ENCODE measurements at regions not wholly inside any gene's neighbourhood (a gene's known extent, or its start where the extent isn't known, plus 50 kb on each side); places are given as distances from the start of the nearest gene placed in this dataset.

DNA sequence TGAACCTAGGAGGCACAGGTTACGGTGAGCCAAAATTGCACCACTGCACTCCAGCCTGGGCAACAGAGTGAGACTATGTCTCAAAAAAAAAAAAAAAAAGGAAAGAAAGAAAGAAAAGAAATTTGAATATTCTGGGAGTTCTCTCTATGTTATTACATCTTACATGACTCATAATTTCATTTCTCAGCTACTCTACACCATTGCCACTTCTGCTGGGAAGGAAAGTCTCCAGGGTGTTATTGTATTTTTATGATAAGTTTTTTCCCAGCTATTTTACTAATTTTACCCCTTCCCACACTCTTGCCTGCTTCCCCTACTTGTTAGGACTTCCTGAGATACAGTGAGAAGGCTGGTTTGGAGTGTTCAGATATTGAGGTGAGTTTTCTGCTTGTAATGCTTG, 69.7 kb upstream of the UMPS start:
- Mint-ChIP-seq H3K27ac (no peak overlapping the region), H3K4me1 (peaks cover 6% of the 10 kb centered on the region), H3K9me3 (no peaks in the 10 kb centered on the region), H3K4me3 (no peak overlapping the region), H3K36me3 (no peaks in the 10 kb centered on the region)
- ATAC-seq, result no peak
- DNase-seq (ENCODE audit: low spot score in 2 of 2), result no peak

DNA sequence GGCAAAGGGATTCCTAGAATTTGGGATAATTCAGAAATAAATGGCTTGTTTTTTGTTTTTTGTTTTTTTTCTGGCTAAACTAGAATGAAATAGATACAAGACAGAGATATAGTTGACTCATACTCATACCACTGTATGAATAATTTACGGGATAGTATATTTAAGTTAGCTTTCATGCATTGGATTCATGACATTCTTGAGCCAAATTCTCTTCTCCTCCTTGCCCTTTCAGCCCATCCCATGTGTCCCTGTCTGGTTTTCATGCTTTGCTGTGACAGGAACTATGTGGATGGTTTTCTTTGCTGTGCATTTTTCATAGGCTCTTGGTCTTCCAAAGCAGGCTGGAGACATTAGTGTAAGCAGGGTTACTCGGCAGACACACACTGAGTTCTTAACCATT, 66.6 kb upstream of the UMPS start:
- Mint-ChIP-seq H3K27ac (no peak overlapping the region), H3K9me3 (no peaks in the 10 kb centered on the region), H3K4me1 (no peaks in the 10 kb centered on the region), H3K4me3 (no peak overlapping the region), H3K36me3 (no peaks in the 10 kb centered on the region)
- no peak for ATAC-seq
- DNase-seq (ENCODE audit: low spot score in 2 of 2), result no peak

DNA sequence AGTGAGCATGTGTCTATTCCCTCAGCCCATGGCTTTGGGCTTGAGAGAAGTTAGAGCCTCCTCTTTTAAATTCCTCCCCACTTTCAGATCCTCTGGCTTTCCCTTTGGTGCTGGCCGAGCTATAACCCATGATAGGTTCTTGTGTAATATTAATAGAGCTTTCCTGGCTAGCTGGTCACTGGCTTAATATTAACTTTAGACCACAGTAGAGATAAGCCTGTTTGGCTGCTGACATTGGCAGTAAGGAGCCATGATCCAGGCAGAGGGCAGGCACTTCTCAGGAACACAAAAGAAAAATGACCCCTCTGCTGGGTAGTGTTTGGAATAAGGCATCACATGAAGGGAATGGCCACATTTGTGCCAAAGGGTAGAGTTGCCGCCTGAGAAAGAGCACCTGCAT, 65.4 kb upstream of the UMPS start:
- no peaks in the 10 kb centered on the region for H3K9me3 Mint-ChIP-seq
- no peak overlapping the region for H3K4me3 Mint-ChIP-seq
- DNase-seq (ENCODE audit: low spot score in 2 of 2) (no peak), ATAC-seq (no peak)
- no peak overlapping the region for H3K27ac Mint-ChIP-seq
- H3K36me3 Mint-ChIP-seq, result no peaks in the 10 kb centered on the region
- H3K4me1 Mint-ChIP-seq, result no peaks in the 10 kb centered on the region

DNA sequence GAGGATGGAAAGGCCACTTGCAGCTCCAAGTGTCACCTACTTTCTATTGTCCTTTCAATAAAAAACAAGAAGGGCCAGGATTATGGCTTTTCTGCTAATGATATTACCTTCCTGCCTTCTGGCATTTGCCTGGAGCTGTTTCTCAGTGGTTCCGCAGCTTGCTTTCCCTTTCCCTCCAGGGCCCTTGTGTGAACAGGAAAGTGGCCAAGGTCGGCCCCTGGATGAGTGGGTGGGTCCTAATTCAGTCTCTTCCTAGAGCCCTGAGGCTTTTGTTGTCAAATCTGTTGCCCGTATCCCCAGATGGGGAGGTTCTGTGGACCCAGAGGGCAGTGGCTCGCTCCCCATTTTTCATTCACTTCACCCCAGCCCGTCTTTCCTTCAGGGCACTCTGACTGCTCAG, 64.2 kb upstream of the UMPS start:
- DNase-seq (ENCODE audit: low spot score in 2 of 2) (no peak), ATAC-seq (no peak)
- Mint-ChIP-seq H3K9me3 (peaks cover 5% of the 10 kb centered on the region), H3K36me3 (no peaks in the 10 kb centered on the region), H3K4me3 (no peak overlapping the region), H3K4me1 (peaks cover 6% of the 10 kb centered on the region), H3K27ac (no peak overlapping the region)

DNA sequence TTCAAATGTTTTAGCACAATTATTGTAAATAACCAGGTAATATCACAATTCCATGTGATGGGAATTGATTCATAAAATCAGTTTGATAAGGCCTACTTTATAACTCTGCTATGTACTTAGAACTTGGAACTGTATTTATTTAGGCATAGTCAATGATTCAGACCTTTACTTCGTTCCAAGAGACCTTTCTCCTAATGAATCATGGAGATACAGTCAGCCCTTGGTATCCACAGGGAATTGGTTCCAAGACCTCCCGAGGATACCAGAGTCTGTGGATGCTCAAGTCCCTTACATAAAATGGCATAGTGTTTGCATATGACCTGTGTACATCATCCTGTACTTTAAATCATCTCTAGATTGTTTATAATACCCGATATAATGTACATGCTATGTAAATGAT, 60.8 kb upstream of the UMPS start:
- ATAC-seq (no peak), DNase-seq (ENCODE audit: low spot score in 2 of 2) (no peak)
- Mint-ChIP-seq H3K36me3 (no peaks in the 10 kb centered on the region), H3K4me3 (no peak overlapping the region), H3K27ac (no peak overlapping the region), H3K9me3 (peaks cover 8% of the 10 kb centered on the region), H3K4me1 (peaks cover 16% of the 10 kb centered on the region)

DNA sequence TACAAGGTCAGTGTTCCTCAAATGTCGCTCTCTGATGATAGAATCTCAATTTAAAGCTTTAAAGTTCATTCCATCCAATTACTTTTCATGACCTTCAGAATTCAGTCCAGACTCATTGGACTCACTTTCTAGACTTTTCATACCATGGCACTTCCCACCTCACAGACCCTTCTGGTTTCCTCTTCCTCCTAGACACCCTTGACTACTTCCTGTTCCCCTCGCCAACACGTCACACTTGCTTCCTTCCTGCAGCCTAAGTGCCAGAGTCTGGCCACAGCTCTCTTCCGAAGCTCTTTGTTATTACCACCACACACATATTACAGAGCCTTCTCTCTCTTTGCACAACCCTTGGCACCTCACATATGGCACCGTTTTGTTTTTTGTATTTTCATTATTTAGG, 59.1 kb upstream of the UMPS start:
- peak overlapping the region; percentile 74 for H3K27ac Mint-ChIP-seq
- H3K9me3 Mint-ChIP-seq, result peaks cover 8% of the 10 kb centered on the region
- peak; percentile 36 for ATAC-seq
- no peaks in the 10 kb centered on the region for H3K36me3 Mint-ChIP-seq
- H3K4me1 Mint-ChIP-seq, result peaks cover 16% of the 10 kb centered on the region
- no peak overlapping the region for H3K4me3 Mint-ChIP-seq
- DNase-seq (ENCODE audit: low spot score in 2 of 2), result no peak

GRCh38 chr3:124674336-124674735, 55.9 kb upstream of the UMPS start:
- H3K4me3 Mint-ChIP-seq, result no peak overlapping the region
- H3K36me3 Mint-ChIP-seq, result no peaks in the 10 kb centered on the region
- ATAC-seq, result no peak
- no peak for DNase-seq (ENCODE audit: low spot score in 2 of 2)
- H3K9me3 Mint-ChIP-seq, result peaks cover 8% of the 10 kb centered on the region
- H3K27ac Mint-ChIP-seq, result no peak overlapping the region
- peaks cover 16% of the 10 kb centered on the region for H3K4me1 Mint-ChIP-seq

DNA sequence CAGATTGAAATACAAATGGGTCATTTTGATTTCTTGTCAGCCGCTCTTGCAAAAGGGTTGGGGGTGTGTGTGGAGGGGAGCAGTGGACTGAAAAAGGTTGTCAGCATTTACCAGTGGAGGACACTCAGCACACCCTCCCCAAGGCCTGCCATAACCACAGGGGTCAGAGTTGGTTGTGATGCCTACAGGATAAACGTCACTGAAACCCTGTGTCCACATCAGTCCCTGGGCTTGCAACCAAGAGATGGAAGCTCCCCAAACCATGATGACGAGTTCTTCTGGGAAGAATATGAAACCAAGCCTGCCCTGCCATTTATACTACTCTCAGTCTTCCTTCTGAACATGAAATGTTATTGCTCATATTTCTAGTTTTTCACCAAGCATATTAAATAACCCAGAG, 54.0 kb upstream of the UMPS start:
- H3K36me3 Mint-ChIP-seq, result no peaks in the 10 kb centered on the region
- DNase-seq (ENCODE audit: low spot score in 2 of 2) (no peak), ATAC-seq (no peak)
- H3K4me3 Mint-ChIP-seq, result no peak overlapping the region
- H3K9me3 Mint-ChIP-seq, result peaks cover 2% of the 10 kb centered on the region
- H3K4me1 Mint-ChIP-seq, result peaks cover 8% of the 10 kb centered on the region
- H3K27ac Mint-ChIP-seq, result no peak overlapping the region

DNA sequence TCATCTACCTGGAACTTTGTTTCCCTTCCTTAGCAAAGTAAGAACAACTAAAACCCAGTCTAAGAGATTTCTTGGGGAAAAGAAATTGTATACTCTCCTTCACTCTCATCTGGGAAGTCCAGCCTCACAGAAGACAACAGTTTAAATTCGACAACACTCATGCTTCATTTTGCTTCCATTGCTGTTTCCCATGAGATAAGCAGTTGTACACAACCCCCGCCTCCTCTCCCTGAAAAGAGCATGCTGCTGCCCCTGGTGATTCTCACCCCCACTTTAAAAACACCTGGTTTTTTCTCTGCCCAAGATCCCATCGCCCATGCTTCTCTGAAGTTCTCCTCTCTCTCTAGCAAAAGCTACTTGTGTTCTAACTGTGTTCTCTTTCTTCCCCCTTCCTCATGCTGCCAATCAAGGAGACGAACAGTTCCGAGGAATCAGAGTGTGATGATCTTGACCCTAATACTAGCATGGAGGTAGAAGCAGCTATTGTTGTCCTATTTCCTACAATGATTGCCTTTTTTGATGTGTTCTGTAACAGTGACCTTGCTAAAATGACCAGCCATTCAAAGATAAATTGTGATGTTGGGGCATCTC, 51.1 kb upstream of the UMPS start:
- no peaks in the 10 kb centered on the region for H3K36me3 Mint-ChIP-seq
- H3K4me1 Mint-ChIP-seq, result no peaks in the 10 kb centered on the region
- H3K4me3 Mint-ChIP-seq, result no peak overlapping the region
- no peak overlapping the region for H3K27ac Mint-ChIP-seq
- ATAC-seq (no peak), DNase-seq (ENCODE audit: low spot score in 2 of 2) (no peak)
- no peaks in the 10 kb centered on the region for H3K9me3 Mint-ChIP-seq

All from stimulated activated effector memory CD8-positive, alpha-beta T cell treated with anti-CD3 and anti-CD28 coated beads, Interleukin-12 subunit alpha, Interleukin-12 subunit beta, amount 100 ng/mL, for 72 hours (primary cell).